ENCODE measurements at regions not wholly inside any gene's neighbourhood (a gene's known extent, or its start where the extent isn't known, plus 50 kb on each side); places are given as distances from the start of the nearest gene placed in this dataset.

DNA sequence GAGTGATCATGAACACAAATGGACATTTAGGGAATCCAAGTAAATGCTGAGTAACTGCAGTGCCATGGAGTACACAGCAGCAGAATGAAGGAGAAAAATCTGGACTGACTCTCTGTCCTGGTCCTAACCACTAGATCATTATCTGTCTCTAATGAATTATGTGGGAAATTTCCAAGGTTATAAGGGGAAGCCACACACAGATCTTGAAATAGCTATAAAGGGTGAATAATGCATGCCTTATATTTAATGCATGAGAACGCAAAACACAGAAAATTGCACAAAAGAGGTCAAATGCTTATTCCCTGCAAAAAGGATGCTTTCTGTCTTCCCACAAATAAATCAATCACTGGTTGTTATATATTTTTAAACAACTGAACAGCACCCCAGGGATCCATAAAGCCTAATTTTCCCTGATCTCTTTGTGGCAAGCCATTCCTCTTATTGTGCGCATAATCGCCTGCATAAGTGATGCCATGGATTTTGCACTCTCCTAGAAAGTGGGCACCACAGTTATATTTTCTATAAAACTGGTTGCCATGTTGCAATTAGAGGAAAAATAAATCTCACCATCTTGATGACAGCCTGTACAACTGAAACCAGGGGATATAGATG lies 201.8 kb downstream of the XPNPEP1 start:
- TF ChIP-seq, protein P1, sequence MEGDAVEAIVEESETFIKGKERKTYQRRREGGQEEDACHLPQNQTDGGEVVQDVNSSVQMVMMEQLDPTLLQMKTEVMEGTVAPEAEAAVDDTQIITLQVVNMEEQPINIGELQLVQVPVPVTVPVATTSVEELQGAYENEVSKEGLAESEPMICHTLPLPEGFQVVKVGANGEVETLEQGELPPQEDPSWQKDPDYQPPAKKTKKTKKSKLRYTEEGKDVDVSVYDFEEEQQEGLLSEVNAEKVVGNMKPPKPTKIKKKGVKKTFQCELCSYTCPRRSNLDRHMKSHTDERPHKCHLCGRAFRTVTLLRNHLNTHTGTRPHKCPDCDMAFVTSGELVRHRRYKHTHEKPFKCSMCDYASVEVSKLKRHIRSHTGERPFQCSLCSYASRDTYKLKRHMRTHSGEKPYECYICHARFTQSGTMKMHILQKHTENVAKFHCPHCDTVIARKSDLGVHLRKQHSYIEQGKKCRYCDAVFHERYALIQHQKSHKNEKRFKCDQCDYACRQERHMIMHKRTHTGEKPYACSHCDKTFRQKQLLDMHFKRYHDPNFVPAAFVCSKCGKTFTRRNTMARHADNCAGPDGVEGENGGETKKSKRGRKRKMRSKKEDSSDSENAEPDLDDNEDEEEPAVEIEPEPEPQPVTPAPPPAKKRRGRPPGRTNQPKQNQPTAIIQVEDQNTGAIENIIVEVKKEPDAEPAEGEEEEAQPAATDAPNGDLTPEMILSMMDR (conservative IDR thresholded peaks at IDR 0.05; ENCODE audit: low read length) = no peak
- TF ChIP-seq EZH2phosphoT487 (IDR thresholded peaks at IDR 0.05; ENCODE audit: borderline replicate concordance) = no peak

All from Loucy (cell line).